ENCODE measurements at regions not wholly inside any gene's neighbourhood (a gene's known extent, or its start where the extent isn't known, plus 50 kb on each side); places are given as distances from the start of the nearest gene placed in this dataset.

DNA sequence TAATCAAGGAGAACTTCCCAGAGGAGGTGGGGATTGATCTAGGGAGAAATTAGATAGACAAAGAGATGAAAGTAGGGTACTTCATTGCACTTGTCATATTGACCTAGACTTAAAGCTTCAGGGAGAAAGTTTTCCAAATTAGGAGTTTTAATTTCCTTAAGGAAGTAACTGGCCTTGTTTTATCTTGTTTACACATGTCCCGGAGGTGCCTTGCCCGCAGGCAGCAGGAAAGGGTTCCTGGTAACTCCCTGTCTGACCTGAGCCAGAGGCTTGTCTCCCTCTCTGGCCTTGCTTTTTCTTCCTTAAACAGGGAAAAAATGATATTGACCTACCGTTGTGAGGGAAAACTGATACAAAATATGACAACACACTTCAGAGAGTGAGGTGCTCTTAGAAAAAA is 181.6 kb downstream of the EVX1 start:
- no peak overlapping the region for H3K4me3 ChIP-seq (ENCODE audit: low read depth, low read length, poor library complexity, severe bottlenecking)
- no peak overlapping the region for H3K27ac ChIP-seq (ENCODE audit: low read depth, low read length, poor library complexity, severe bottlenecking)
- CTCF ChIA-PET (ENCODE audit: unreplicated experiment), result no interaction called here
- H4K20me1 ChIP-seq (ENCODE audit: insufficient read depth, low read length), result no peaks in the 10 kb centered on the region
- no peaks in the 10 kb centered on the region for H3K79me2 ChIP-seq (ENCODE audit: insufficient read depth, low read depth, low read length)
- H3K9me2 ChIP-seq (ENCODE audit: insufficient read depth, low read length), result no peaks in the 10 kb centered on the region
- no peak overlapping the region for H3K4me2 ChIP-seq (ENCODE audit: low read length)
- intact Hi-C loops (cut with micrococcal nuclease; ENCODE audit: unreplicated experiment), result no loop called here
- POLR2A ChIA-PET, result no interaction called here
- no peaks in the 10 kb centered on the region for H3K36me3 ChIP-seq (ENCODE audit: insufficient read depth, low read length)
- TF ChIP-seq EZH2phosphoT487 (IDR thresholded peaks at IDR 0.05; ENCODE audit: borderline replicate concordance, low read depth, low read length), result no peak
- TF ChIP-seq CTCF (conservative IDR thresholded peaks at IDR 0.05; ENCODE audit: low read length), result no peak
- no peaks in the 10 kb centered on the region for H3K4me1 ChIP-seq (ENCODE audit: insufficient read depth, low read length, poor library complexity, severe bottlenecking)
- DNase-seq (ENCODE audit: low spot score), result no peak
- no peak overlapping the region for H2AFZ ChIP-seq (ENCODE audit: low read length)
- no peaks in the 10 kb centered on the region for H3K9me3 ChIP-seq (ENCODE audit: low read length)
- BruUV-seq (replicated peaks), result no TSS peak

DNA sequence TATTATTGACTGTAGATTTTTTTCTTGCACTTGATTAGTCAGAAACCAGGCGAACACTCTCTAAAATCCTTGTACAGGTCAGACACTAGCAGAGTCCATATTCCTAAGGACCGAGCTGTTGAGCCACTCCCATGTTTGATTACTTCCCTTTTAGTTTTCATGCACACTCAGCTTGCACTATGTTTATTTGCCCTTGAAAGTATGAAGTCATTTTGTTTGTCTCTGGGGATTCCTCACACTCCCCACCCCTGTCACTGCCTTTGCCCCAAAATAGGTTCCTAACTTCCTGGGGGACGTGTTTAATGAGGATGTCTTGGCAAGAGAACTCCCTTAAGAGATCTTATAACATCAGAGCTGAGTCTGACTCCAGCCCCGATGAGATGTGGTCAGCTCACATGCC is 182.1 kb downstream of the EVX1 start:
- CTCF ChIA-PET (ENCODE audit: unreplicated experiment), result no interaction called here

DNA sequence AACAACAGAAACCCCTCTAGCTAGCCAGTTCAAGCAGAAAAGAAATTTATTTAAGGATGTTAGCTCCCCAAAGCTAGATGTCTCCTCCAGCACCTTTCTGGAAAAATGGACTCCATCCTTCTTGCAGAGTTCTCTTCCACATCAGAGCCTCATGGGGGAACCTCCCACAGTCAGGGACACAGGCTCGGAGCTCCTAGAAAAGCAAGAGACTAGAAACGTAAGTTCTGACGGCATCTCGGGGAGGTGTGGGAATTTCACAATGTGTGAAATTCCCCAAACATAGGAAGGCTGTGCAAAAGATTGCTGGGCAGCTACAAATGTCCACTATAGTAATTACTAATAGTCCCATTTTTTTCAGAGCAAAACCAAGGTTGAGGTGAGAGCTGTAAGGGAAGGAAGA is 184.8 kb downstream of the EVX1 start:
- no peaks in the 10 kb centered on the region for H3K9me2 ChIP-seq (ENCODE audit: insufficient read depth, low read length)
- H2AFZ ChIP-seq (ENCODE audit: low read length), result no peak overlapping the region
- H3K4me1 ChIP-seq (ENCODE audit: insufficient read depth, low read length, poor library complexity, severe bottlenecking), result no peaks in the 10 kb centered on the region
- no peaks in the 10 kb centered on the region for H3K79me2 ChIP-seq (ENCODE audit: insufficient read depth, low read depth, low read length)
- no peak for DNase-seq (ENCODE audit: low spot score)
- no peaks in the 10 kb centered on the region for H3K9me3 ChIP-seq (ENCODE audit: low read length)
- H3K4me3 ChIP-seq (ENCODE audit: low read depth, low read length, poor library complexity, severe bottlenecking), result no peak overlapping the region
- ChIA-PET CTCF (ENCODE audit: unreplicated experiment) (no interaction called here), POLR2A (no interaction called here)
- TF ChIP-seq CTCF (conservative IDR thresholded peaks at IDR 0.05; ENCODE audit: low read length) (no peak), EZH2phosphoT487 (IDR thresholded peaks at IDR 0.05; ENCODE audit: borderline replicate concordance, low read depth, low read length) (no peak)
- no peak overlapping the region for H3K4me2 ChIP-seq (ENCODE audit: low read length)
- intact Hi-C loops (cut with micrococcal nuclease; ENCODE audit: unreplicated experiment), result no loop called here
- no TSS peak for BruUV-seq (replicated peaks)
- no peaks in the 10 kb centered on the region for H4K20me1 ChIP-seq (ENCODE audit: insufficient read depth, low read length)
- no peaks in the 10 kb centered on the region for H3K36me3 ChIP-seq (ENCODE audit: insufficient read depth, low read length)
- no peak overlapping the region for H3K27ac ChIP-seq (ENCODE audit: low read depth, low read length, poor library complexity, severe bottlenecking)

More for the DNA sequence above, 182.1 kb downstream of the EVX1 start:
- no peak overlapping the region for H3K4me3 ChIP-seq (ENCODE audit: low read depth, low read length, poor library complexity, severe bottlenecking)
- no peaks in the 10 kb centered on the region for H3K4me1 ChIP-seq (ENCODE audit: insufficient read depth, low read length, poor library complexity, severe bottlenecking)
- intact Hi-C loops (cut with micrococcal nuclease; ENCODE audit: unreplicated experiment), result no loop called here
- POLR2A ChIA-PET, result no interaction called here
- H3K36me3 ChIP-seq (ENCODE audit: insufficient read depth, low read length), result no peaks in the 10 kb centered on the region
- H3K27ac ChIP-seq (ENCODE audit: low read depth, low read length, poor library complexity, severe bottlenecking), result no peak overlapping the region
- DNase-seq (ENCODE audit: low spot score), result no peak
- H3K9me3 ChIP-seq (ENCODE audit: low read length), result no peaks in the 10 kb centered on the region
- BruUV-seq (replicated peaks), result no TSS peak
- no peaks in the 10 kb centered on the region for H3K79me2 ChIP-seq (ENCODE audit: insufficient read depth, low read depth, low read length)
- no peaks in the 10 kb centered on the region for H4K20me1 ChIP-seq (ENCODE audit: insufficient read depth, low read length)
- no peak overlapping the region for H2AFZ ChIP-seq (ENCODE audit: low read length)
- TF ChIP-seq CTCF (conservative IDR thresholded peaks at IDR 0.05; ENCODE audit: low read length) (no peak), EZH2phosphoT487 (IDR thresholded peaks at IDR 0.05; ENCODE audit: borderline replicate concordance, low read depth, low read length) (no peak)
- H3K4me2 ChIP-seq (ENCODE audit: low read length), result no peak overlapping the region
- H3K9me2 ChIP-seq (ENCODE audit: insufficient read depth, low read length), result no peaks in the 10 kb centered on the region
